Endodermal cell (in vitro differentiated cells): ENCODE measurements at regions not wholly inside any gene's neighbourhood (a gene's known extent, or its start where the extent isn't known, plus 50 kb on each side); places are given as distances from the start of the nearest gene placed in this dataset.

Experiments used
- DNase-seq: peaks from one replicate; pipeline ENCODE4 v3.0.0-alpha.2; 2017
- H3K27ac ChIP-seq: 2 replicates; pipeline ENCODE4 v1.5.1; 2013; ENCODE audit warnings: mild to moderate bottlenecking, low read depth, low read length, moderate library complexity
- H3K27me3 ChIP-seq: 2 replicates; pipeline ENCODE4 v1.6.1; 2013; ENCODE audit warnings: mild to moderate bottlenecking, low read length, moderate library complexity; ENCODE audit not compliant: insufficient read depth, control insufficient read depth, poor library complexity, severe bottlenecking
- H3K36me3 ChIP-seq: 2 replicates; pipeline ENCODE4 v1.7.0; 2013; ENCODE audit warnings: mild to moderate bottlenecking, low read length, moderate library complexity; ENCODE audit not compliant: control insufficient read depth, insufficient read depth
- H3K4me1 ChIP-seq: one replicate; pipeline ENCODE4 v1.7.0; 2013; ENCODE audit warnings: low read length; ENCODE audit not compliant: control insufficient read depth, insufficient read depth
- H3K4me3 ChIP-seq: 2 replicates; pipeline ENCODE4 v1.5.1; 2013; ENCODE audit warnings: mild to moderate bottlenecking, low read length, moderate library complexity
- H3K9ac ChIP-seq: 2 replicates; pipeline ENCODE4 v1.6.1; 2013; ENCODE audit warnings: mild to moderate bottlenecking, low read length, moderate library complexity; ENCODE audit not compliant: poor library complexity, severe bottlenecking; ENCODE audit errors: extremely low read depth
- H3K9me3 ChIP-seq: 2 replicates; pipeline ENCODE4 v1.6.1; 2013; ENCODE audit warnings: mild to moderate bottlenecking, low read length, moderate library complexity; ENCODE audit not compliant: control insufficient read depth
- H3K27ac Mint-ChIP-seq: 2 replicates; pipeline ENCODE4 v1.8.0; 2020; ENCODE audit warnings: mixed read lengths
- H3K27me3 Mint-ChIP-seq: 2 replicates; pipeline ENCODE4 v1.8.0; 2021; ENCODE audit warnings: mild to moderate bottlenecking, mixed read lengths; ENCODE audit not compliant: insufficient read depth
- H3K36me3 Mint-ChIP-seq: 2 replicates; pipeline ENCODE4 v1.8.0; 2020; ENCODE audit warnings: low read depth, mixed read lengths
- H3K4me1 Mint-ChIP-seq: 2 replicates; pipeline ENCODE4 v1.8.0; 2020; ENCODE audit warnings: mixed read lengths
- H3K4me3 Mint-ChIP-seq: 2 replicates; pipeline ENCODE4 v1.8.0; 2020; ENCODE audit warnings: mild to moderate bottlenecking, moderate library complexity, mixed read lengths
- H3K9me3 Mint-ChIP-seq: 2 replicates; pipeline ENCODE4 v1.8.0; 2020; ENCODE audit warnings: mild to moderate bottlenecking, mixed read lengths
- WGBS, 2 experiments: methylation state at CpG; one replicate each; pipeline versions ENCODE4 v1.1.5 to v1.1.7; 2013; ENCODE audit warnings: missing lambda C conversion rate in 2 of 2, mixed read lengths in 1 of 2; ENCODE audit not compliant: insufficient coverage in 1 of 2, insufficient read length in 1 of 2; 5-methylcytosine and 5-hydroxymethylcytosine counted together
- TF ChIP-seq, protein P1 (sequence below): fragments of 200-600 bp; sonication (generic); conservative IDR thresholded peaks from 2 replicates; pipeline ENCODE4 v1.5.0; 2021; ENCODE audit warnings: antibody characterized with exemption, mild to moderate bottlenecking

GRCh38 chr16:61390965-61391637 lies 645.1 kb downstream of the CDH8 start:
- H3K36me3 Mint-ChIP-seq = no peaks in the 10 kb centered on the region
- no peaks in the 10 kb centered on the region for H3K36me3 ChIP-seq
- no peaks in the 10 kb centered on the region for H3K27me3 Mint-ChIP-seq
- H3K4me3 ChIP-seq = no peak overlapping the region
- H3K27me3 ChIP-seq = no peaks in the 10 kb centered on the region
- H3K9me3 Mint-ChIP-seq = no peaks in the 10 kb centered on the region
- DNase-seq = no peak
- H3K27ac Mint-ChIP-seq = no peak overlapping the region
- H3K9ac ChIP-seq = no peak overlapping the region
- WGBS, 2 experiments = 93% methylated on average over 4 of the region's 4 CpGs; no CpG with 5 or more reads in 1 of the 2 experiments
- no peaks in the 10 kb centered on the region for H3K4me1 ChIP-seq
- H3K4me3 Mint-ChIP-seq = no peak overlapping the region
- no peaks in the 10 kb centered on the region for H3K4me1 Mint-ChIP-seq
- TF ChIP-seq, protein P1, sequence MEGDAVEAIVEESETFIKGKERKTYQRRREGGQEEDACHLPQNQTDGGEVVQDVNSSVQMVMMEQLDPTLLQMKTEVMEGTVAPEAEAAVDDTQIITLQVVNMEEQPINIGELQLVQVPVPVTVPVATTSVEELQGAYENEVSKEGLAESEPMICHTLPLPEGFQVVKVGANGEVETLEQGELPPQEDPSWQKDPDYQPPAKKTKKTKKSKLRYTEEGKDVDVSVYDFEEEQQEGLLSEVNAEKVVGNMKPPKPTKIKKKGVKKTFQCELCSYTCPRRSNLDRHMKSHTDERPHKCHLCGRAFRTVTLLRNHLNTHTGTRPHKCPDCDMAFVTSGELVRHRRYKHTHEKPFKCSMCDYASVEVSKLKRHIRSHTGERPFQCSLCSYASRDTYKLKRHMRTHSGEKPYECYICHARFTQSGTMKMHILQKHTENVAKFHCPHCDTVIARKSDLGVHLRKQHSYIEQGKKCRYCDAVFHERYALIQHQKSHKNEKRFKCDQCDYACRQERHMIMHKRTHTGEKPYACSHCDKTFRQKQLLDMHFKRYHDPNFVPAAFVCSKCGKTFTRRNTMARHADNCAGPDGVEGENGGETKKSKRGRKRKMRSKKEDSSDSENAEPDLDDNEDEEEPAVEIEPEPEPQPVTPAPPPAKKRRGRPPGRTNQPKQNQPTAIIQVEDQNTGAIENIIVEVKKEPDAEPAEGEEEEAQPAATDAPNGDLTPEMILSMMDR = no peak
- H3K9me3 ChIP-seq = no peaks in the 10 kb centered on the region
- no peak overlapping the region for H3K27ac ChIP-seq

DNA sequence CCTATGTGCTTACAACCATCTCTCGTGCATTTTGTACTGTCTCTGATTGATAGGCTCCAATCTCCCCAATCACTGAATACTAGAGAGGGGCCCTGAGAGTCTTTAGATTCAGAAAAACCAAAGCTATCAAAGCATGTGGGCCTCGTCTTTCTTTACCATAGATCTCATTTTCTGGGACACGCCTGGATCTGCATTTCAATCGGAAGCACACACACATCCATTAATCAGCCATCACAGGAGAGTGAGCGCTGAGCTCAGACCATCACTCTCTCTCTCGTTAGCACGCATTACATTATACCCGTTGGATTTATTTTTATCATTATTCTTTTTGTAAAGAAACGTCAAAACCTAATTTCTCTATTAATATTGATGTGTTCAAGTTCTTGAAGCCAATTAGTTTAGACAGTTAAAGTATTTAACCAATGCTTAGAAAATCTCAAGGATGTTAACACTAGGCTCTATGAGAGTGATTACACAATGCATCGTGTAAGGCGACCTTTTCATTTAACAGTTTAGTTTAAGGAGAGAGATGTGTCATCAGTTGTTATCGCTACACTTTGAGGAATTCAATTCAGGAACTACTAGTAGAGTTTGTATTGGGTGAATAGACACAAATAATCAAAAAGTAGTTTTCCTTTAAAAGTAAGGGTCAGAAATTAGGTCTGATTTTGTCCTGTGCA lies 650.7 kb downstream of the CDH8 start:
- Mint-ChIP-seq H3K9me3 (no peaks in the 10 kb centered on the region), H3K36me3 (no peaks in the 10 kb centered on the region), H3K4me1 (no peaks in the 10 kb centered on the region), H3K27me3 (no peaks in the 10 kb centered on the region), H3K4me3 (no peak overlapping the region), H3K27ac (no peak overlapping the region)
- H3K4me1 ChIP-seq = no peaks in the 10 kb centered on the region
- H3K9ac ChIP-seq = no peak overlapping the region
- no peak overlapping the region for H3K27ac ChIP-seq
- TF ChIP-seq, protein P1 = no peak
- H3K27me3 ChIP-seq = no peaks in the 10 kb centered on the region
- DNase-seq = no peak
- no peak overlapping the region for H3K4me3 ChIP-seq
- H3K36me3 ChIP-seq = no peaks in the 10 kb centered on the region
- no peaks in the 10 kb centered on the region for H3K9me3 ChIP-seq
- 91 to 95% methylated on average over 6 to 9 of the region's 12 CpGs for WGBS, 2 experiments

GRCh38 chr16:61382435-61382834 lies 653.8 kb downstream of the CDH8 start:
- Mint-ChIP-seq H3K4me3 (no peak overlapping the region), H3K9me3 (no peaks in the 10 kb centered on the region), H3K36me3 (no peaks in the 10 kb centered on the region), H3K27me3 (no peaks in the 10 kb centered on the region), H3K4me1 (no peaks in the 10 kb centered on the region), H3K27ac (no peak overlapping the region)
- DNase-seq = no peak
- Histone ChIP-seq H3K9ac (no peak overlapping the region), H3K4me3 (no peak overlapping the region), H3K36me3 (no peaks in the 10 kb centered on the region), H3K27ac (no peak overlapping the region), H3K9me3 (no peaks in the 10 kb centered on the region), H3K4me1 (no peaks in the 10 kb centered on the region), H3K27me3 (no peaks in the 10 kb centered on the region)
- TF ChIP-seq, protein P1 = no peak
